OCI-LY3 (cell line): ENCODE measurements at regions not wholly inside any gene's neighbourhood (a gene's known extent, or its start where the extent isn't known, plus 50 kb on each side); places are given as distances from the start of the nearest gene placed in this dataset.

Experiments
- CTCF ChIP-seq: fragments of 200-600, 300-600 bp; sonication (generic); IDR thresholded peaks from 2 replicates; pipeline ENCODE4 v1.5.1; 2014; ENCODE audit warnings: antibody characterized with exemption, low read length, low read depth
- EZH2phosphoT487 ChIP-seq: fragments of 200-600 bp; shearing (Covaris generic); IDR thresholded peaks from 2 replicates; pipeline ENCODE4 v1.6.1; 2018; ENCODE audit warnings: antibody characterized with exemption, mixed run types, low read depth

DNA sequence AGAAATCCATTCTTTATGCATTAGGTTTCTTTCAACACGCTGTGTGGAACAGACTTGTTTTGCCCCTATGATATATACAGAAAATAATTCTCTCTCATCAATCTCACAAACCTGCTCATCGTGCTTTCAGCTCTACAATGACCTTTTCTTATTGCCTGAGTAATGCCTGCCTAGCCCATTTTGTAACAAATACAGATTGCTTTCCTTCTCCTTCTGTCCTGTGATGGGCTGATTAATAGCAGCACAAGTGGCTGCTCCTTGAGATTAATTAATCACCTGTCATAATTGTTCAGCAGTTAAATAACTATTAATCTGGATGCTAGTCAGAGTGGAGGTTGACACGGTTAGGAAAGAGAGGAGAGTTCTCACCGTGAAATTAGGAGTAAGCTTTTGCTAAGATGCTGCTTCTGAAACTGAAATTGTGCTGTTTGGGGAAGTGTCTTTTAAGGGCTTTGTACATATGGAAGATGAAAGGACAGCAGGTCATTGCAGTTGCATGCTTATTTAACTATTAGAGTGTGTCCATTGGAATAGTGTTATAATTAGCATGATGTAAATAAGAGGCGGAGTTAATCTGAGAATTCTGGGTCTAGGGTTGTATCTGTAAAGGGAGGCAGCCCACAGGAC is 1430.5 kb downstream of the FAM181B start:
- TF ChIP-seq CTCF (no peak), EZH2phosphoT487 (no peak)
